OCI-LY7 (cell line): ENCODE measurements at regions not wholly inside any gene's neighbourhood (a gene's known extent, or its start where the extent isn't known, plus 50 kb on each side); places are given as distances from the start of the nearest gene placed in this dataset.
A peak's percentile ranks its signal among the peaks of the same experiment; 100 is the strongest.

Source experiments
- CTCF ChIP-seq: fragments of 200-600 bp; sonication (generic); conservative IDR thresholded peaks from 2 replicates; pipeline ENCODE4 v1.5.1; 2014; ENCODE audit warnings: mild to moderate bottlenecking, antibody characterized with exemption, low read length, moderate library complexity, mixed read lengths
- EZH2phosphoT487 ChIP-seq: fragments of 200-600 bp; sonication (generic); IDR thresholded peaks from 2 replicates; pipeline ENCODE4 v1.6.1; 2018; ENCODE audit warnings: low read depth, borderline replicate concordance, mild to moderate bottlenecking, mixed run types, antibody characterized with exemption, low read length, moderate library complexity, mixed read lengths

GRCh38 chr10:84783386-84783785, 455.0 kb downstream of the CCSER2 start:
- TF ChIP-seq CTCF = peak; percentile 79
- no peak for TF ChIP-seq EZH2phosphoT487
